HG03378 (cell line): ENCODE measurements at regions not wholly inside any gene's neighbourhood (a gene's known extent, or its start where the extent isn't known, plus 50 kb on each side); places are given as distances from the start of the nearest gene placed in this dataset.

Experiments used
- ATAC-seq: cut with Tn5 transposase; IDR thresholded peaks from one replicate; pipeline ENCODE4 v1.9.1; 2021; ENCODE audit warnings: mild to moderate bottlenecking, moderate library complexity; ENCODE audit not compliant: unreplicated experiment

DNA sequence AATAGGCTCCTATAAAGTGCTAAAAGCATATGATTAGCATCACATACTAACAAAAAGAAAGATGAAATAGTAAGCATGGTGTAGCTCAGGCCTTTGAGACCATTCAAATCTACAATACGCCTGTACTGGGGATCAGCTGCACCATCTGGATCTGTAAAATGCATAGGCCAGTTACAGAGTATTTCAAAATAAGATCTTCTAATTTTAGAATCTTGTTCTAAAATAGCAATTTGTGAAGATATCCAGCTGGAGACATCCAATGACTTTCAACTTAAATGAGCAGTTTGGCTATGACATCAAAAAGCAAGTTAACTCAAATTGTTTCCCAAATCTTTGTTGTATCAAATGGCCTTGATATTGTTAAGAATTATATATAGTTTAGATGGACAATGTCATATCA, 386.3 kb downstream of the MRPS30 start:
- no peak for ATAC-seq
